HCT116 (cell line): ENCODE measurements at regions not wholly inside any gene's neighbourhood (a gene's known extent, or its start where the extent isn't known, plus 50 kb on each side); places are given as distances from the start of the nearest gene placed in this dataset.

ENCODE experiments used
- ATAC-seq: fragments of 200-7000 bp; cut with Tn5 transposase; 2 replicates; pipeline ENCODE4 v1.9.1; 2020; ENCODE audit warnings: mild to moderate bottlenecking, moderate library complexity
- BruUV-seq: library from RNA; stranded (reverse); fragments of 400-500 nt; replicated peaks from 2 replicates; lab custom pipeline; 2021; lab: Mats Ljungman, UMichigan
- CTCF ChIA-PET: fragments of 300-600 bp; sonication (Branson Sonifier 250); formaldehyde crosslinking; loops from one replicate; lab custom pipeline; 2021; ENCODE audit warnings: antibody characterized with exemption; lab: Charles Lee
- POLR2A ChIA-PET: fragments of 300-600, 350-600 bp; sonication (Branson Sonifier 250); formaldehyde crosslinking; loops from one replicate; lab custom pipeline; 2021; ENCODE audit warnings: antibody characterized with exemption; lab: Charles Lee
- RAD21 ChIA-PET, 2 experiments: fragments of 300-600 bp; sonication (Branson Sonifier 250); formaldehyde crosslinking; loops; one replicate each; lab custom pipeline; 2023; ENCODE audit warnings: low total read pairs in 2 of 2; ENCODE audit not compliant: uncharacterized antibody in 2 of 2, unreplicated experiment in 2 of 2, low non-redundant PET in 1 of 2; lab: Charles Lee
- DNase-seq: peaks from one replicate; pipeline ENCODE4 v3.0.0-alpha.2; 2010; ENCODE audit warnings: low read depth, low spot score
- H2AFZ ChIP-seq: fragments of 200-600 bp; shearing (Covaris generic), sonication (generic); 2 replicates; pipeline ENCODE4 v1.6.1; 2017; ENCODE audit warnings: low read depth, mixed run types, mixed read lengths, antibody characterized with exemption, low read length; ENCODE audit not compliant: poor library complexity, severe bottlenecking
- H3K27ac ChIP-seq: 2 replicates; pipeline ENCODE4 v1.5.1; 2012; ENCODE audit warnings: low read depth, low read length
- H3K27me3 ChIP-seq: fragments of 200-600 bp; sonication (generic); 2 replicates; pipeline ENCODE4 v1.6.1; 2016; ENCODE audit warnings: mixed run types, low read length, mixed read lengths; ENCODE audit not compliant: insufficient read depth
- H3K36me3 ChIP-seq, 2 experiments: fragments of 200-500 bp in 1 of 2; fragments of 200-600 bp in 1 of 2; sonication (Bioruptor generic) in 1 of 2; sonication (generic) in 1 of 2; 2 replicates each; pipeline versions ENCODE4 v1.5.1 to v1.6.1; 2014 to 2016; ENCODE audit warnings: low read length in 2 of 2, inconsistent platforms in 1 of 2, mixed read lengths in 1 of 2, mixed run types in 1 of 2; ENCODE audit not compliant: insufficient read depth in 2 of 2, control insufficient read depth in 1 of 2
- H3K4me1 ChIP-seq, 2 experiments: fragments of 200-600 bp in 1 of 2; sonication (generic) in 1 of 2; 2 replicates each; pipeline versions ENCODE4 v1.5.1 to v1.6.1; 2012 to 2017; ENCODE audit warnings: low read length in 2 of 2, inconsistent platforms in 1 of 2, mild to moderate bottlenecking in 1 of 2, mixed read lengths in 1 of 2, mixed run types in 1 of 2, moderate library complexity in 1 of 2; ENCODE audit not compliant: insufficient read depth in 2 of 2, control insufficient read depth in 1 of 2
- H3K4me2 ChIP-seq: fragments of 200-600 bp; sonication (generic); 2 replicates; pipeline ENCODE4 v1.6.1; 2017; ENCODE audit warnings: mixed run types, low read length, mixed read lengths
- H3K4me3 ChIP-seq, 2 experiments: fragments of 200-600 bp in 1 of 2; sonication (generic) in 1 of 2; replicated peaks in 1 of 2; 2 replicates each; pipeline ENCODE4 v1.5.1; 2011 to 2016; ENCODE audit warnings: low read length in 2 of 2, control low read depth in 1 of 2, low read depth in 1 of 2, mild to moderate bottlenecking in 1 of 2, mixed read lengths in 1 of 2, mixed run types in 1 of 2
- H3K79me2 ChIP-seq: fragments of 200-600 bp; sonication (generic); 2 replicates; pipeline ENCODE4 v1.6.1; 2017; ENCODE audit warnings: mild to moderate bottlenecking, mixed run types, low read length, moderate library complexity, mixed read lengths; ENCODE audit not compliant: insufficient read depth
- H3K9ac ChIP-seq: fragments of 200-600 bp; sonication (generic); 2 replicates; pipeline ENCODE4 v1.6.1; 2016; ENCODE audit warnings: low read length, mixed read lengths
- H3K9me2 ChIP-seq: fragments of 200-600 bp; sonication (generic), shearing (Covaris generic); 2 replicates; pipeline ENCODE4 v1.6.1; 2017; ENCODE audit warnings: mixed run types, mild to moderate bottlenecking, moderate library complexity; ENCODE audit not compliant: insufficient read depth
- H3K9me3 ChIP-seq, 2 experiments: fragments of 200-500 bp in 1 of 2; fragments of 200-600 bp in 1 of 2; sonication (Bioruptor generic) in 1 of 2; sonication (generic) in 1 of 2; 2 replicates each; pipeline ENCODE4 v1.6.1; 2014 to 2017; ENCODE audit warnings: low read length in 2 of 2, mixed read lengths in 2 of 2, inconsistent platforms in 1 of 2, low read depth in 1 of 2, mild to moderate bottlenecking in 1 of 2, mixed run types in 1 of 2, moderate library complexity in 1 of 2; ENCODE audit not compliant: control insufficient read depth in 1 of 2, insufficient read depth in 1 of 2
- H4K20me1 ChIP-seq: fragments of 200-600 bp; sonication (generic), shearing (Covaris generic); 2 replicates; pipeline ENCODE4 v1.6.1; 2017; ENCODE audit warnings: mixed run types, mild to moderate bottlenecking, moderate library complexity; ENCODE audit not compliant: insufficient read depth
- ELF1 ChIP-seq: IDR thresholded peaks from 2 replicates; pipeline ENCODE4 v1.6.1; 2012; ENCODE audit warnings: low read depth, borderline replicate concordance
- EZH2 ChIP-seq: fragments of 200-600 bp; sonication (generic); IDR thresholded peaks from 2 replicates; pipeline ENCODE4 v1.6.1; 2017; ENCODE audit warnings: antibody characterized with exemption, mixed run types
- EZH2phosphoT487 ChIP-seq: fragments of 200-600 bp; IDR thresholded peaks from 2 replicates; pipeline ENCODE4 v1.6.1; 2018; ENCODE audit warnings: antibody characterized with exemption, borderline replicate concordance
- JUND ChIP-seq: IDR thresholded peaks from 2 replicates; pipeline ENCODE4 v1.6.1; 2012
- RAD21 ChIP-seq: IDR thresholded peaks from 2 replicates; pipeline ENCODE4 v1.6.1; 2012; ENCODE audit warnings: low read depth, mild to moderate bottlenecking
- SIN3A ChIP-seq: IDR thresholded peaks from 2 replicates; pipeline ENCODE4 v1.6.1; 2012; ENCODE audit warnings: low read depth
- SP1 ChIP-seq: IDR thresholded peaks from 2 replicates; pipeline ENCODE4 v1.6.1; 2012; ENCODE audit warnings: low read depth
- TCF7L2 ChIP-seq: IDR thresholded peaks from 2 replicates; pipeline ENCODE4 v1.7.0; 2011; ENCODE audit warnings: borderline replicate concordance, inconsistent platforms; ENCODE audit not compliant: insufficient read depth, insufficient read length; ENCODE audit errors: extremely low read depth
- YY1 ChIP-seq: IDR thresholded peaks from 2 replicates; pipeline ENCODE4 v1.6.1; 2011; ENCODE audit warnings: low read length, low read depth, moderate library complexity, mild to moderate bottlenecking; ENCODE audit not compliant: insufficient replicate concordance; ENCODE audit errors: extremely low read depth
- intact Hi-C: fragments of 100-400 bp; cut with micrococcal nuclease; formaldehyde crosslinking; loops from 2 replicates; pipeline ENCODE4 v1.10.0; 2022
- TF ChIP-seq, protein P1 (sequence below): IDR thresholded peaks from 2 replicates; pipeline ENCODE4 v1.6.1; 2012
- TF ChIP-seq, protein P2 (sequence below), 3 experiments: fragments of 200-600 bp in 1 of 3; sonication (generic) in 1 of 3; IDR thresholded peaks in 2 of 3; conservative IDR thresholded peaks in 1 of 3; 2 replicates each; pipeline ENCODE4 v1.5.1; 2012 to 2017; ENCODE audit warnings: low read depth in 2 of 3, low read length in 2 of 3, antibody characterized with exemption in 1 of 3, borderline replicate concordance in 1 of 3, control low read depth in 1 of 3, mild to moderate bottlenecking in 1 of 3, mixed read lengths in 1 of 3, mixed run types in 1 of 3, moderate library complexity in 1 of 3; ENCODE audit not compliant: insufficient read depth in 1 of 3

DNA sequence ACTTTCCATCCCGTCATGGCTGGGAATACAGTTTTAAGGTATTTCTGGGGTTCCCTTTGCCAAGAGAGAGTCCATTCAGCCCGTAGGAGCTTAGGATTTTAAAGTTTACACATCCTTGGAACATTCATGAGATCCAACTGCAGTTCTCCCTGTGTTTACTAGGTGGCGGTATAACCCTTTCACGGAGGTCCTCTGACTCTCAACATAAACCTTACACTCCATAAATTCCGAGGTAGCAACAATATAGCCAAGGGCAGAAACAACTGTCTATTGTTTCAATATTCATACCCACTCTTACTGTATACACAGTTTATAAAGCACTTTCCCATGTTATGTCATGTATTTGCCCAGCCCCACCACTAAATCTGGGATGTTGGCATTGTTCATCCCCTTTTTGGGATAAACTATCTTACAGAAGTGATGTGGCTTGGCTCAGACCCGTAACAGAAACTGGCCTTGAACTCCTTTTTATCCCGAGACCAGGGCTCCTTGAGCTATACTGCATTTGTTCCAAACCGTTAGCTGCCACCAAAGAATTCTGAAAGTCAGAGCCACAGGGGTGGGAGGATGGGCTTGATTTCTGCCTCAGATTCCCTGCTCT is 69.2 kb upstream of the COL6A5 start:
- H3K4me1 ChIP-seq: no peaks in the 10 kb centered on the region
- H3K4me2 ChIP-seq: no peak overlapping the region
- no peak overlapping the region for H3K27ac ChIP-seq
- TF ChIP-seq RAD21 (peak; percentile 83), YY1 (no peak), SIN3A (no peak), TCF7L2 (no peak), EZH2phosphoT487 (no peak), ELF1 (no peak), JUND (no peak), EZH2 (no peak), SP1 (no peak)
- TF ChIP-seq, protein P1, sequence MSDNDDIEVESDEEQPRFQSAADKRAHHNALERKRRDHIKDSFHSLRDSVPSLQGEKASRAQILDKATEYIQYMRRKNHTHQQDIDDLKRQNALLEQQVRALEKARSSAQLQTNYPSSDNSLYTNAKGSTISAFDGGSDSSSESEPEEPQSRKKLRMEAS: no peak
- TF ChIP-seq, protein P2, sequence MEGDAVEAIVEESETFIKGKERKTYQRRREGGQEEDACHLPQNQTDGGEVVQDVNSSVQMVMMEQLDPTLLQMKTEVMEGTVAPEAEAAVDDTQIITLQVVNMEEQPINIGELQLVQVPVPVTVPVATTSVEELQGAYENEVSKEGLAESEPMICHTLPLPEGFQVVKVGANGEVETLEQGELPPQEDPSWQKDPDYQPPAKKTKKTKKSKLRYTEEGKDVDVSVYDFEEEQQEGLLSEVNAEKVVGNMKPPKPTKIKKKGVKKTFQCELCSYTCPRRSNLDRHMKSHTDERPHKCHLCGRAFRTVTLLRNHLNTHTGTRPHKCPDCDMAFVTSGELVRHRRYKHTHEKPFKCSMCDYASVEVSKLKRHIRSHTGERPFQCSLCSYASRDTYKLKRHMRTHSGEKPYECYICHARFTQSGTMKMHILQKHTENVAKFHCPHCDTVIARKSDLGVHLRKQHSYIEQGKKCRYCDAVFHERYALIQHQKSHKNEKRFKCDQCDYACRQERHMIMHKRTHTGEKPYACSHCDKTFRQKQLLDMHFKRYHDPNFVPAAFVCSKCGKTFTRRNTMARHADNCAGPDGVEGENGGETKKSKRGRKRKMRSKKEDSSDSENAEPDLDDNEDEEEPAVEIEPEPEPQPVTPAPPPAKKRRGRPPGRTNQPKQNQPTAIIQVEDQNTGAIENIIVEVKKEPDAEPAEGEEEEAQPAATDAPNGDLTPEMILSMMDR (IDR thresholded peaks at IDR 0.05 in 2 of 3, conservative IDR thresholded peaks at IDR 0.05 in 1 of 3; ENCODE audit: borderline replicate concordance in 1 of 3, insufficient read depth in 1 of 3, low read depth in 2 of 3, low read length in 2 of 3): peak; percentile 56 to 95 (median 87); a peak in 5 of 6 replicates
- H3K79me2 ChIP-seq: no peaks in the 10 kb centered on the region
- RAD21 ChIA-PET: no interaction called here
- H3K27me3 ChIP-seq: peaks cover 39% of the 10 kb centered on the region
- H2AFZ ChIP-seq: no peak overlapping the region
- intact Hi-C loops: loop anchor here (1.0 to 10.0 kb wide), 2 partner anchors 263 to 408 kb away; no protein-coding TSS in a partner anchor
- no peak overlapping the region for H3K9ac ChIP-seq
- no peaks in the 10 kb centered on the region for H3K9me3 ChIP-seq
- CTCF ChIA-PET: interaction anchor here (0.6 to 2.2 kb wide), 15 partner anchors 8 to 617 kb away, joined by 3 to 19 read pairs (median 4); partner anchors contain the start of gene ATP2C1
- no peak overlapping the region for H3K4me3 ChIP-seq
- POLR2A ChIA-PET: no interaction called here
- H3K36me3 ChIP-seq: no peaks in the 10 kb centered on the region
- BruUV-seq: no TSS peak
- peak; percentile 94 for ATAC-seq
- H4K20me1 ChIP-seq: no peaks in the 10 kb centered on the region
- H3K9me2 ChIP-seq: no peaks in the 10 kb centered on the region
- peak; percentile 23 for DNase-seq
